Aorta (tissue), 5 donors: ENCODE measurements at regions not wholly inside any gene's neighbourhood (a gene's known extent, or its start where the extent isn't known, plus 50 kb on each side); places are given as distances from the start of the nearest gene placed in this dataset.
"Not testable (repeated sequence)": the region's sequence is repeated elsewhere in the genome, so short reads cannot be mapped to it uniquely, and the experiment has no call there.

Experiments
- ATAC-seq: fragments of 200-7000 bp; cut with Tn5 transposase; one replicate; pipeline ENCODE4 v1.9.1; 2022; ENCODE audit warnings: moderate library complexity; ENCODE audit not compliant: low FRiP score
- DNase-seq, 2 donors: peaks; one replicate each; pipeline ENCODE4 v3.0.0-alpha.2; 2020
- H3K27ac ChIP-seq, 2 donors: one replicate each; pipeline ENCODE4 v1.5.1; 2013; ENCODE audit warnings: low read length in 2 of 2, mild to moderate bottlenecking in 2 of 2, moderate library complexity in 2 of 2, control low read depth in 1 of 2, inconsistent platforms in 1 of 2, low read depth in 1 of 2
- H3K27me3 ChIP-seq, 2 donors: one replicate each; pipeline ENCODE4 v1.6.1; 2013; ENCODE audit warnings: control low read depth in 1 of 2, low read length in 1 of 2, mild to moderate bottlenecking in 1 of 2, moderate library complexity in 1 of 2; ENCODE audit not compliant: insufficient read depth in 2 of 2, control insufficient read depth in 1 of 2
- H3K36me3 ChIP-seq, 2 donors: one replicate each; pipeline ENCODE4 v1.6.1; 2013; ENCODE audit warnings: control low read depth in 1 of 2, low read length in 1 of 2, mild to moderate bottlenecking in 1 of 2; ENCODE audit not compliant: insufficient read depth in 2 of 2, control insufficient read depth in 1 of 2
- H3K4me1 ChIP-seq, 2 donors: one replicate each; pipeline ENCODE4 v1.6.1; 2013; ENCODE audit warnings: low read length in 2 of 2, control low read depth in 1 of 2, mild to moderate bottlenecking in 1 of 2, moderate library complexity in 1 of 2; ENCODE audit not compliant: insufficient read depth in 2 of 2, control insufficient read depth in 1 of 2
- H3K4me3 ChIP-seq, 2 donors: one replicate each; pipeline ENCODE4 v1.5.1; 2013; ENCODE audit warnings: low read length in 2 of 2, control low read depth in 1 of 2, mild to moderate bottlenecking in 1 of 2
- H3K9me3 ChIP-seq: one replicate; pipeline ENCODE4 v1.6.1; 2013; ENCODE audit warnings: mild to moderate bottlenecking, low read length; ENCODE audit not compliant: control insufficient read depth
- WGBS, 2 donors: extraction: QIAGEN DNeasy Blood & Tissue Kit; methylation state at CpG; one replicate each; pipeline ENCODE4 v1.1.7; 2013; 5-methylcytosine and 5-hydroxymethylcytosine counted together
- intact Hi-C, 2 donors: fragments of 100-400 bp; cut with DNase I; formaldehyde crosslinking; loops; one replicate each; pipeline versions ENCODE4 v1.14.2 to v1.15.0; 2022
- donor health status: healthy with polysubstance abuse.
- donor health status: Bipolar disorder and iron deficiency.
- donor health status: DM: no; HTN: no; CAD: no.
- donor health status: DM: no; HTN: no; CAD: no.
- donor health status: DM: yes; HTN: yes; CAD: no.

DNA sequence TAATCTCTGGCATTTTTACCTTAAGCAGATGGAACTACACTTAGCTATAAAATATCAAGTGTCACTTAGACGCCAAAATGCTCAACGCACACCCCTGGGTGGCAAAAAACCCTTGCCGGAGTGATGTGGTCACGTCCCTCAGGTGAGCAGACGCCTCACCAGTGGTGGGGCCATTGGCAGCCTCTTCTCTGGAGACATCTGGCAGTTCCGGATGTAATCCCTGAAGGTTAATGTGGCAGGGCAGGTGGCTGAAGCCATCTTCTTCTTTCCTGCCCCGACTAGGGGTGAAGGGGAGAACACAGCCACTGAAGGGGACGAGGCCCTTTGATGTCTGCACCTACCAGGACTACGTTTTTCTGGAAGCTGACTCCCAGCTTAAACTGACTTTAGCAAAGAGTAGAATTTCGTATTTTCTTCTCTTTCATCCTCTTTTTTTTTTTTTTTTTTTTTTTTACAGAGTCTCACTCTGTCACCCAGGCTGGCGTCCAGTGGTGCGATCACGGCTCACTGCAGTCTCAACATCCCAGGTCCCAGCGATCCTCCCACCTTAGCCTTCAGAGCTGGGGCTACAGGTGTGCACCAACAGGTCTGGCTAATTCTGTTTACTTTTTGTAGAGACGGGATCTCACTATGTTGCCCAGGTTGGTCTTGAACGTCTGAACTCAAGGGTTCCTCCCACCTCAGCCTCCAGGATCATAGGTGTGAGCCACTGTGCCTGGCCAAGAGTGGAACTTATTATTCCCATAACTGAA, 152.1 kb downstream of the TTLL2 start:
- no peak for DNase-seq

DNA sequence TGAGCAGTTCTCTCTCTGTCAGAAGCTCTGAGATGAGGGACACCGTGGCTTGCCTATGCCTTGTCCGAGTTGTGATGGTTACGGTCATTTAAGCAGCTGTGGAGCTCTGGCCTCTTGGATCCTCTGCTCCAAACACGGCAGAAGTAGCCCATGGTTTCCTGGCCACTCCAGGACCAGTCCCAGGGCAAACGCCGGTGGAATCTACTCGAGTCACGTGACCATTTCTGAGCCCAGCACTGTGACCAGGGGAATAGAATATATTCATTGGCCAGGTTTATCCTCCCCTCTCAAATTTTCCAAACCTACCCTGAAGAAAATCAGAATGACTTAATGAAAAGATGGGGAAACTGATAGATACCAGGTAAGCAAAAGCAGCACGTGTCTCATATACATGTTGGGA, 152.8 kb downstream of the TTLL2 start:
- Histone ChIP-seq H3K27ac (no peak overlapping the region), H3K27me3 (no peaks in the 10 kb centered on the region), H3K4me3 (no peak overlapping the region), H3K4me1 (no peaks in the 10 kb centered on the region), H3K9me3 (no peaks in the 10 kb centered on the region), H3K36me3 (no peaks in the 10 kb centered on the region)
- intact Hi-C loops, result no loop called here
- ATAC-seq (no peak), DNase-seq (no peak)
- WGBS, 2 donors, result 91 to 93% methylated on average over 9 of the region's 9 CpGs

More for the DNA sequence above, 152.1 kb downstream of the TTLL2 start:
- Histone ChIP-seq H3K4me3 (no peak overlapping the region), H3K9me3 (no peaks in the 10 kb centered on the region), H3K36me3 (no peaks in the 10 kb centered on the region), H3K4me1 (no peaks in the 10 kb centered on the region), H3K27me3 (no peaks in the 10 kb centered on the region), H3K27ac (no peak overlapping the region)
- no peak for ATAC-seq
- intact Hi-C loops, result no loop called here
- 88 to 93% methylated on average over 16 of the region's 16 CpGs for WGBS, 2 donors

DNA sequence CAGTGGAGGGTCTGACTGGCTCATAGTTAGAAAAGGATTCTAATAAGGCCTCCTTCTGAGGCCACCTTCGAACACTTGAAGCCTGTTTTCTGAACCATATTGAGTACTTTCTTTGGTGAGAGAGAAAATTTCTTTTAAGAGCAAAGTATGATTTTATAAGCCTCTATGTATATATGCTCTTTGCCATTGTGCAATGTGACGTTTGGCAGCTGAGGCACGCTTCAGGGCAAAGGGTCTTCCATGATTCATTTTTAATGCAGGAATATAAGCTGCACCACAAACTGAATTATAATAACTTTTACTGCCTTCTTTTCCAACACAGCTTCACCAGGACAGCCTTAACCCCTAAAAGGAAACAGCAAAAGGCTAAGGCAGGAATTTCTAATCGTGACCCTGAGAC, 154.4 kb downstream of the TTLL2 start:
- no peaks in the 10 kb centered on the region for H3K4me1 ChIP-seq
- H3K27ac ChIP-seq, result no peak overlapping the region
- H3K4me3 ChIP-seq, result no peak overlapping the region
- ATAC-seq (no peak), DNase-seq (no peak)
- intact Hi-C loops, result no loop called here
- no peaks in the 10 kb centered on the region for H3K36me3 ChIP-seq
- H3K9me3 ChIP-seq, result no peaks in the 10 kb centered on the region
- no peaks in the 10 kb centered on the region for H3K27me3 ChIP-seq
- 94 to 99% methylated on average over 4 of the region's 4 CpGs for WGBS, 2 donors

DNA sequence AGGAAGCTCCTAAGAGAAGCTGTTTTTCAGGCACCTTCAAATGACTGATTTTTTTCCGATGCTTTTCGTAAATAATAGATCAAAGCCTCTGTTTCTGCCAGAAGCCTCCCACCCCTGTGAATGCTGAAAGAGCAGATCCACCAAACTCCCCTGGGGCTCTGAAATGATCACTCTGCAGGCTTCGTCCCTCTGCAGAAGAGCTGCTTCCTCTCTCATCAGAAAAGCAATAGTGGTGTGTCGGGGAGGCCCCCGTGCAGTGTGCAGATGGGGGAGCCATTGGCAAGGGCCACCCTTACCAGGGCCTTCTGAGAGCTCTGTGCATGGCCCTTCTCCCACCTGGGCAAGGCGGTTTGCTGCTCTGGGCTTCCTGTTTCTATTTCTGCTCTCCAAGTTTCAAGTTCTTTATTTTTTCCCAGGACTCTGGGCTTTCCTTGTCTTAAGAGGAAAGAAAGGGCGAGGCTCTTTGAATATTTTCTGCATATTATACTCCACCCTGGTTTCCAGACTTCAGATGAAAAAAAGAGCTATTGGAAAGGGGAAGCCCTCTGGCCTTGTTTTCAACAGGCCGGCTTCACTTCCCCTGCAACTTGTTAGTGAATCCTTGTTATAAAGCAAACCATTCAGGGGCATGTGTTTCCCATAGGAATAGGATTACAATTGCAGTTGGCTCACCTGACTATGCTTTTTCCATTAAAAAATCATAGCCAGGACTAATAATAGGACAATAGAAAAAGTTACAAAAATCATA, 155.2 kb downstream of the TTLL2 start:
- H3K9me3 ChIP-seq, result no peaks in the 10 kb centered on the region
- no peaks in the 10 kb centered on the region for H3K27me3 ChIP-seq
- intact Hi-C loops, result no loop called here
- H3K36me3 ChIP-seq, result no peaks in the 10 kb centered on the region
- H3K27ac ChIP-seq, result no peak overlapping the region
- WGBS, 2 donors, result 50 to 62% methylated on average over 8 of the region's 8 CpGs
- peak; percentile 36 for ATAC-seq
- DNase-seq, result no peak
- H3K4me1 ChIP-seq, result no peaks in the 10 kb centered on the region
- H3K4me3 ChIP-seq, result no peak overlapping the region

DNA sequence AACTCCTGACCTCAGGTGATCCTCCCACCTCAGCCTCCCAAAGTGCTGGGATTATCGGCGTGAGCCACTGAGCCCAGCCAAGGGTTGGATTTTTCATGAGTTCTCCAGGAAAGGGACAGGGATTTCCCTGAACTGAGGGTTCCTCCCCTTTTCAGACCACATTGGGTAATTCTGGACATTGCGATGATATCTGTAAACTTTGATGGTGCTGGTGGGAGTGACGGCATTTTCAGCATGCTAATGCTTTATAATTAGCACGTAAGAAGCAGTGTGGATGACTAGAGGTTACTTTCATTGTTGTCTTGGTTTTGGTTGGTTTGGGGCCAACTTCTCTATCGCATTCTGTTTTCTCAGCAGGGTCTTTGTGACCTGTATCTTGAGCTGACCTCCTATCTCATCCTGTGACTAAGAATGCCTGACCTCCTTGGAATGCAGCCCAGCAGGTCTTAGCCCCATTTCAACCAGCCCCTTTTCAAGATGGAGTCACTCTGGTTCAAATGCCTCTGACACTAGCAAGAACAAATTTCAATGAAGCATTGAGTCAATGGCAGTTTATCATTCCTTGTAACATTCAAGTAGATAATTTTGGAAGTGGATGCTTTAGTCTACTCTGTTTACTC, 156.5 kb downstream of the TTLL2 start:
- no peak for ATAC-seq
- H3K27me3 ChIP-seq, result no peaks in the 10 kb centered on the region
- H3K36me3 ChIP-seq, result no peaks in the 10 kb centered on the region
- H3K4me1 ChIP-seq, result no peaks in the 10 kb centered on the region
- WGBS, 2 donors, result 88 to 90% methylated on average over 6 of the region's 6 CpGs
- H3K9me3 ChIP-seq, result no peaks in the 10 kb centered on the region
- intact Hi-C loops, result no loop called here
- no peak for DNase-seq
- no peak overlapping the region for H3K27ac ChIP-seq
- H3K4me3 ChIP-seq, result no peak overlapping the region

DNA sequence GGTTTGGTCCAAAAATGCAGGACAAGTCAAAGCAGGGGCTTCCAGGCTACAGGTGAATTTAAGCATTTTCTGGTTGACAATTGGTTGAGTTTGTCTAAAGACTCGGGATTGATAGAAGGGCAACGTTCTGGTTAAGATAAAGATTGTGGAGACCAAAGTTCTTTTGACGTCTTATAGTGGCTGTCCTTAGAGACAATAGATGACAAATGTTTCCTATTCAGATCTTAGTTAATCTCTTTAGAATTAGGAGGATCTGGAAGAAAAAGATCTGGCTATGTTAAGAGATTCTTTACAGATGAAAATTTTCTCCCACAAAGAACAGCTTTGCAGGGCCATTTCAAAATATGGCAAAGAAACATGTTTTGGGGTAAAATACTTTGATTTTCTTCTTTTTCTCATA, 157.9 kb downstream of the TTLL2 start:
- H3K27ac ChIP-seq, H3K4me1 ChIP-seq, intact Hi-C loops, H3K36me3 ChIP-seq, ATAC-seq, DNase-seq, H3K9me3 ChIP-seq, H3K4me3 ChIP-seq, H3K27me3 ChIP-seq: not testable (repeated sequence)
- 76 to 83% methylated on average over 3 of the region's 3 CpGs for WGBS, 2 donors

DNA sequence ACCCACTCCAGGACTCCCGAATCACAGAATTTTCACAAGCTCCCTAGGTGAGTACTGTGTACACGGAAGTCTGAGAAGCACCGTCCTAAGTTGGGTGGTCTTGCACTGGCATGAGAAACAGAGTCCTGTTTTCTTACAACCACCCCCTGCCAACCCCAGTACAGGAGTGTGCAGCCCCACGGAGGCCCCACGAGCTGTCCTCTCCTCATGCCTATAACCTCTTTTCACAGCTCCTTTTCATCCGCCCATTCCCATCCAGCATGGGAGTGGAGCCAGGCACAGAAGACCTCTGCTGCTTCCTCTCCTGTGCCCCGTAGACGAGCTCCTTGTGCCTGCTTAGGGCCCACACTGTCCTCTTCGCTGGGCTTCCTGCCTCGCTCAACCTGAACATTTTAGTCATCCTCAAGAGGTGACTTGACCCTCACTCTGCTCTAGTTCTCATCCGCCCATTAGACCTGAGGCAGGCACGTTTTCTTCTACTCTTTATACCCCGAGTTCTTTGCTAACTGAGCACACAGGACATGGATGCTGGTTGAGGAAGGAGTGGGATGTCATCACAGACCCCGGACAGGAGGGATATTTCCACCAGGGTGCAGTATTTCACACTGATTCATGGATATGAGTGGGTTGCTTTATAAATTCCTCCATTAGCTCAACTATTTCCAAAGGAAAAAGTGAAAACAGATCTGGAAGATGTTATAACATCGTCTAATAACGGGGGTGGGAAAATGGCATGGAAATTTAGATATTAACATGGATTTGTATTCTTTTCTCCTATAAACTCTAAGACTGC, 160.5 kb downstream of the TTLL2 start:
- Histone ChIP-seq H3K4me1 (no peaks in the 10 kb centered on the region), H3K36me3 (no peaks in the 10 kb centered on the region), H3K4me3 (no peak overlapping the region), H3K27ac (no peak overlapping the region), H3K9me3 (no peaks in the 10 kb centered on the region), H3K27me3 (no peaks in the 10 kb centered on the region)
- DNase-seq (no peak), ATAC-seq (peak; percentile 68)
- intact Hi-C loops, result loop anchor here (2.0 kb wide), 2 partner anchors 185 to 413 kb away; no protein-coding TSS in a partner anchor
- 72% methylated on average over 16 of the region's 16 CpGs for WGBS, 2 donors

DNA sequence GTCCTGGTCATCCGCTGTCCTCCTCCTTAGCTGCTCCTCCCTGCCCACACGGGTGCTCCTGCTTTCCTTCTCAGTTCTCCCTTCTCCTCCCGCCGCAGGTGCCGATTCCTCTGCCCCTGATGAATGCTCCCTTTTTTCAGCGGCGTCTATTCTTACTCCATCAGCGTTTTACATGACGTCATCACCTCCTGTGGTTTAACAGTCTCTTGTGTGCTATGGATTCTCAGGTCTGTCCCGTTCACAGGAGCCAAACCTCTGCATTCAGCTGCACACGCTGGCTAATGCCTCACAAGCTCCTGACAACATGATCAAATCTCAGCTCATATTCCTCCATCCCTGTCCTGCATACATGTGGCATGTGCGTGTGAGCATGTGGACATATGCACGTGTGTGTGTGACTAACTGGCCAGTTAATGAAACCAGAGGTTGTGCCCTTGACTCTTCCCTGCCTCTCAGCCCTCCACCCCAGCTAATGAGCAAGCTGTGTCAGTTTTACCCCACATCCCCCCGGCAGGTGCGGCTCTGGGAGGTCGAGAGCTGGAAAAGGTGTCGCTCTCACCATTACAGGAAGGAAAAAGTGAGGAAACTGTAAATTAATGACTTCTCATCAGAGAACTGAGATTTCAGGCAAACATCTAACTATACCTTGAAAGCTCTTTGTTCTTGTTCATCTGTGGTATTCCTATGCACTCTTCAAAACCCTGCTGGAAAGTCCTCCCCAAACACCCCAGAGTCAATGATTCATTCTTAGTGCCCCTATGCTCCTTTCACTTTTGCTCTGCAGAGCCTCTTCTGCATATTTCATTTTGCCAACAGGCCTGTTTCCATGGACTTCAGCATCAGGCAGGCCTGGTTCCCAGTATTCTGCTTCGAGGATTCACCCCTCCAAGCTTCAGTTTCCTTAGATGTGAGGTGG, 163.1 kb downstream of the TTLL2 start:
- no peak for DNase-seq
- 85 to 92% methylated on average over 18 of the region's 18 CpGs for WGBS, 2 donors

More for the DNA sequence above, 163.1 kb downstream of the TTLL2 start:
- H3K36me3 ChIP-seq, result no peaks in the 10 kb centered on the region
- ATAC-seq, result no peak
- H3K9me3 ChIP-seq, result no peaks in the 10 kb centered on the region
- intact Hi-C loops, result no loop called here
- no peaks in the 10 kb centered on the region for H3K27me3 ChIP-seq
- H3K4me3 ChIP-seq, result no peak overlapping the region
- no peak overlapping the region for H3K27ac ChIP-seq
- H3K4me1 ChIP-seq, result no peaks in the 10 kb centered on the region
